Panc1 (cell line): ENCODE measurements at regions not wholly inside any gene's neighbourhood (a gene's known extent, or its start where the extent isn't known, plus 50 kb on each side); places are given as distances from the start of the nearest gene placed in this dataset.

Experiments
- ATAC-seq: fragments of 200-7000 bp; cut with Tn5 transposase; 2 replicates; pipeline ENCODE4 v1.9.1; 2020; ENCODE audit warnings: mild to moderate bottlenecking, moderate library complexity
- BruUV-seq: library from RNA; stranded (reverse); fragments of 400-500 nt; replicated peaks from 2 replicates; lab custom pipeline; 2021; lab: Mats Ljungman, UMichigan
- CTCF ChIA-PET: fragments of 300-600 bp; sonication (Branson Sonifier 250); formaldehyde crosslinking; loops from one replicate; lab custom pipeline; 2022; ENCODE audit warnings: antibody characterized with exemption; lab: Charles Lee
- POLR2A ChIA-PET: fragments of 300-600 bp; sonication (Branson Sonifier 250); formaldehyde crosslinking; loops from one replicate; lab custom pipeline; 2022; ENCODE audit warnings: antibody characterized with exemption; lab: Charles Lee
- DNase-seq: peaks from one replicate; pipeline ENCODE4 v3.0.0-alpha.2; 2010; ENCODE audit warnings: low read depth, low spot score
- H3K27ac ChIP-seq: 2 replicates; pipeline ENCODE4 v1.5.1; 2011; ENCODE audit warnings: mild to moderate bottlenecking, low read length, inconsistent platforms
- H3K27me3 ChIP-seq: fragments of 200-500 bp; sonication (Bioruptor generic); 2 replicates; pipeline ENCODE4 v1.6.0; 2014; ENCODE audit warnings: low read length, inconsistent platforms; ENCODE audit not compliant: control insufficient read depth, insufficient read depth
- H3K36me3 ChIP-seq: fragments of 200-500 bp; sonication (Bioruptor generic); 2 replicates; pipeline ENCODE4 v1.5.1; 2014; ENCODE audit warnings: inconsistent platforms, mild to moderate bottlenecking, low read length, moderate library complexity; ENCODE audit not compliant: control insufficient read depth, insufficient read depth
- H3K4me1 ChIP-seq: 2 replicates; pipeline ENCODE4 v1.5.1; 2011; ENCODE audit warnings: inconsistent platforms, mild to moderate bottlenecking, low read length, moderate library complexity; ENCODE audit not compliant: control insufficient read depth, insufficient read depth
- H3K4me3 ChIP-seq, 2 experiments: 2 replicates each; pipeline ENCODE4 v1.5.1; 2011 to 2012; ENCODE audit warnings: low read depth in 2 of 2, low read length in 2 of 2, mild to moderate bottlenecking in 2 of 2, inconsistent platforms in 1 of 2, moderate library complexity in 1 of 2
- H3K9me3 ChIP-seq: fragments of 200-500 bp; sonication (Bioruptor generic); 2 replicates; pipeline ENCODE4 v1.5.1; 2014; ENCODE audit warnings: low read depth, mild to moderate bottlenecking, inconsistent platforms, low read length, moderate library complexity; ENCODE audit not compliant: control insufficient read depth, insufficient read depth
- POLR2AphosphoS5 ChIP-seq: IDR thresholded peaks from 2 replicates; pipeline ENCODE4 v1.6.1; 2012; ENCODE audit warnings: mild to moderate bottlenecking, low read depth, low read length, moderate library complexity
- SIN3A ChIP-seq: IDR thresholded peaks from 2 replicates; pipeline ENCODE4 v1.6.1; 2012; ENCODE audit warnings: low read depth, mild to moderate bottlenecking, low read length, moderate library complexity, borderline replicate concordance; ENCODE audit not compliant: insufficient read depth
- TCF7L2 ChIP-seq: IDR thresholded peaks from 2 replicates; pipeline ENCODE4 v1.6.1; 2011; ENCODE audit warnings: mild to moderate bottlenecking, low read depth, low read length, inconsistent platforms
- in situ Hi-C: cut with HindIII; loops from 2 replicates; pipeline ENCODE4 v1.10.0; 2016; ENCODE audit warnings: low sequenced_read_pairs, low pct_unique_long_range_greater_than_20kb
- intact Hi-C: fragments of 100-400 bp; cut with micrococcal nuclease; formaldehyde crosslinking; loops from one replicate; pipeline ENCODE4 v1.10.0; 2022; ENCODE audit not compliant: unreplicated experiment
- TF ChIP-seq, protein P1 (sequence below): fragments of 450-650 bp; IDR thresholded peaks from 2 replicates; pipeline ENCODE4 v1.5.1; 2017; ENCODE audit warnings: mild to moderate bottlenecking
- TF ChIP-seq, protein P2 (sequence below), 2 experiments: IDR thresholded peaks; 2 replicates each; pipeline ENCODE4 v1.6.1; 2011 to 2012; ENCODE audit warnings: low read depth in 2 of 2, control low read depth in 1 of 2, low read length in 1 of 2, mild to moderate bottlenecking in 1 of 2, moderate library complexity in 1 of 2; ENCODE audit not compliant: insufficient read depth in 1 of 2

DNA sequence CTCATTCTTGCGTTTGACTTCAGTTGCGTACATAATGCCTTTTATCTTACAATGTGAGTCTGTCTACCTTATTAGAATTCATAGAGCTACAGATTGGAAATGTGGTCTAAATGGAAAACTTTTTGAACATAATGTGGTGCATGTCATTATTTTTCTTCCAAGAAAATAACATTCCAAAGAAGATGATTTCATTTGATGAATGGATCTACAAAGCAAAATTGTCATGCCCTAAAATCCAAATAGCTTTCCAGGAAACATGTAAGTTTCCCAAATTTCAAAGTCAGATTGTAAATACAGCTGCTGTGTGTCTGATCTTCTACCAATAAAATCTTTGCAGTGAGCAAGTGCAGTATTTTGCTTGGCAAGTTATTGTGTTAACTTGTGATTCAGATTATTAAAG lies 101.8 kb upstream of the FZD8 start:
- no peak overlapping the region for H3K4me3 ChIP-seq
- H3K27ac ChIP-seq, result no peak overlapping the region
- in situ Hi-C loops, result no loop called here
- TF ChIP-seq, protein P1, sequence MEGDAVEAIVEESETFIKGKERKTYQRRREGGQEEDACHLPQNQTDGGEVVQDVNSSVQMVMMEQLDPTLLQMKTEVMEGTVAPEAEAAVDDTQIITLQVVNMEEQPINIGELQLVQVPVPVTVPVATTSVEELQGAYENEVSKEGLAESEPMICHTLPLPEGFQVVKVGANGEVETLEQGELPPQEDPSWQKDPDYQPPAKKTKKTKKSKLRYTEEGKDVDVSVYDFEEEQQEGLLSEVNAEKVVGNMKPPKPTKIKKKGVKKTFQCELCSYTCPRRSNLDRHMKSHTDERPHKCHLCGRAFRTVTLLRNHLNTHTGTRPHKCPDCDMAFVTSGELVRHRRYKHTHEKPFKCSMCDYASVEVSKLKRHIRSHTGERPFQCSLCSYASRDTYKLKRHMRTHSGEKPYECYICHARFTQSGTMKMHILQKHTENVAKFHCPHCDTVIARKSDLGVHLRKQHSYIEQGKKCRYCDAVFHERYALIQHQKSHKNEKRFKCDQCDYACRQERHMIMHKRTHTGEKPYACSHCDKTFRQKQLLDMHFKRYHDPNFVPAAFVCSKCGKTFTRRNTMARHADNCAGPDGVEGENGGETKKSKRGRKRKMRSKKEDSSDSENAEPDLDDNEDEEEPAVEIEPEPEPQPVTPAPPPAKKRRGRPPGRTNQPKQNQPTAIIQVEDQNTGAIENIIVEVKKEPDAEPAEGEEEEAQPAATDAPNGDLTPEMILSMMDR, result no peak
- no peak for TF ChIP-seq SIN3A
- TF ChIP-seq, protein P2, sequence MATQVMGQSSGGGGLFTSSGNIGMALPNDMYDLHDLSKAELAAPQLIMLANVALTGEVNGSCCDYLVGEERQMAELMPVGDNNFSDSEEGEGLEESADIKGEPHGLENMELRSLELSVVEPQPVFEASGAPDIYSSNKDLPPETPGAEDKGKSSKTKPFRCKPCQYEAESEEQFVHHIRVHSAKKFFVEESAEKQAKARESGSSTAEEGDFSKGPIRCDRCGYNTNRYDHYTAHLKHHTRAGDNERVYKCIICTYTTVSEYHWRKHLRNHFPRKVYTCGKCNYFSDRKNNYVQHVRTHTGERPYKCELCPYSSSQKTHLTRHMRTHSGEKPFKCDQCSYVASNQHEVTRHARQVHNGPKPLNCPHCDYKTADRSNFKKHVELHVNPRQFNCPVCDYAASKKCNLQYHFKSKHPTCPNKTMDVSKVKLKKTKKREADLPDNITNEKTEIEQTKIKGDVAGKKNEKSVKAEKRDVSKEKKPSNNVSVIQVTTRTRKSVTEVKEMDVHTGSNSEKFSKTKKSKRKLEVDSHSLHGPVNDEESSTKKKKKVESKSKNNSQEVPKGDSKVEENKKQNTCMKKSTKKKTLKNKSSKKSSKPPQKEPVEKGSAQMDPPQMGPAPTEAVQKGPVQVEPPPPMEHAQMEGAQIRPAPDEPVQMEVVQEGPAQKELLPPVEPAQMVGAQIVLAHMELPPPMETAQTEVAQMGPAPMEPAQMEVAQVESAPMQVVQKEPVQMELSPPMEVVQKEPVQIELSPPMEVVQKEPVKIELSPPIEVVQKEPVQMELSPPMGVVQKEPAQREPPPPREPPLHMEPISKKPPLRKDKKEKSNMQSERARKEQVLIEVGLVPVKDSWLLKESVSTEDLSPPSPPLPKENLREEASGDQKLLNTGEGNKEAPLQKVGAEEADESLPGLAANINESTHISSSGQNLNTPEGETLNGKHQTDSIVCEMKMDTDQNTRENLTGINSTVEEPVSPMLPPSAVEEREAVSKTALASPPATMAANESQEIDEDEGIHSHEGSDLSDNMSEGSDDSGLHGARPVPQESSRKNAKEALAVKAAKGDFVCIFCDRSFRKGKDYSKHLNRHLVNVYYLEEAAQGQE (IDR thresholded peaks at IDR 0.05; ENCODE audit: insufficient read depth in 1 of 2, low read depth in 2 of 2, low read length in 1 of 2), result no peak
- TF ChIP-seq TCF7L2, result no peak
- TF ChIP-seq POLR2AphosphoS5, result no peak
- H3K36me3 ChIP-seq, result no peaks in the 10 kb centered on the region
- DNase-seq, result no peak
- ATAC-seq, result no peak
- POLR2A ChIA-PET, result no interaction called here
- CTCF ChIA-PET, result no interaction called here
- H3K9me3 ChIP-seq, result no peaks in the 10 kb centered on the region
- no peaks in the 10 kb centered on the region; the same call in 1 of the 2 replicates for H3K27me3 ChIP-seq
- no peaks in the 10 kb centered on the region for H3K4me1 ChIP-seq
- BruUV-seq, result no TSS peak
- intact Hi-C loops, result no loop called here

DNA sequence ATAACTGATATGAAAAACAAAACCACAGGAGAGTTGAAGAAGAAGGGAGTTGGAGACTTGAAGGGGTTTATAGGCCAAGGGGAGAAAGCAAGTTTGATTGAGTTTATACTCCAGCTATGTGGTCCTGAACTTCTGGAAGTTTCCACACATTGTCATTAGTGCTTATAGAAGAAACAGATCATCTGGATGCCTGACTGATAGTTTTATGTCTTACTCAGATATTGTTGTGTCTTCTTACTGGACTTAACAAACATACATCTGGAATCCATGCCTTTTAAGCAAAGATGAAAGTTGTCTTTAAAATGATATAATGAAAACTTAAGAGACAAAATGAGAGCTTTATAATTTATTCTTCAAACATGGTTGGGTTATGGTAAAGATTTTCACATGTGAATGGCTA lies 101.3 kb upstream of the FZD8 start:
- intact Hi-C loops, result no loop called here
- CTCF ChIA-PET, result no interaction called here
- TF ChIP-seq TCF7L2, result no peak
- TF ChIP-seq, protein P2 (IDR thresholded peaks at IDR 0.05; ENCODE audit: insufficient read depth in 1 of 2, low read depth in 2 of 2, low read length in 1 of 2), result no peak
- TF ChIP-seq SIN3A, result no peak
- TF ChIP-seq, protein P1, result no peak
- no peak for TF ChIP-seq POLR2AphosphoS5
- POLR2A ChIA-PET, result no interaction called here
- no TSS peak for BruUV-seq
- no peaks in the 10 kb centered on the region for H3K9me3 ChIP-seq
- H3K27ac ChIP-seq, result no peak overlapping the region
- in situ Hi-C loops, result no loop called here
- H3K4me3 ChIP-seq, result no peak overlapping the region
- ATAC-seq (no peak), DNase-seq (no peak)
- no peaks in the 10 kb centered on the region for H3K4me1 ChIP-seq
- H3K36me3 ChIP-seq, result no peaks in the 10 kb centered on the region
- no peaks in the 10 kb centered on the region; the same call in 1 of the 2 replicates for H3K27me3 ChIP-seq
